C4-2B (cell line): ENCODE measurements at regions not wholly inside any gene's neighbourhood (a gene's known extent, or its start where the extent isn't known, plus 50 kb on each side); places are given as distances from the start of the nearest gene placed in this dataset.
"Not testable (repeated sequence)": the region's sequence is repeated elsewhere in the genome, so short reads cannot be mapped to it uniquely, and the experiment has no call there.

Experiments
- H3K27ac ChIP-seq: fragments of 450-650 bp; 2 replicates; pipeline ENCODE4 v1.5.1; 2017
- ZFX ChIP-seq: fragments of 450-650 bp; IDR thresholded peaks from 2 replicates; pipeline ENCODE4 v1.6.1; 2017
- TF ChIP-seq, protein P1 (sequence below): fragments of 450-650 bp; conservative IDR thresholded peaks from 2 replicates; pipeline ENCODE4 v1.5.1; 2017; ENCODE audit warnings: mild to moderate bottlenecking

- no peak for TF ChIP-seq ZFX
- TF ChIP-seq, protein P1, sequence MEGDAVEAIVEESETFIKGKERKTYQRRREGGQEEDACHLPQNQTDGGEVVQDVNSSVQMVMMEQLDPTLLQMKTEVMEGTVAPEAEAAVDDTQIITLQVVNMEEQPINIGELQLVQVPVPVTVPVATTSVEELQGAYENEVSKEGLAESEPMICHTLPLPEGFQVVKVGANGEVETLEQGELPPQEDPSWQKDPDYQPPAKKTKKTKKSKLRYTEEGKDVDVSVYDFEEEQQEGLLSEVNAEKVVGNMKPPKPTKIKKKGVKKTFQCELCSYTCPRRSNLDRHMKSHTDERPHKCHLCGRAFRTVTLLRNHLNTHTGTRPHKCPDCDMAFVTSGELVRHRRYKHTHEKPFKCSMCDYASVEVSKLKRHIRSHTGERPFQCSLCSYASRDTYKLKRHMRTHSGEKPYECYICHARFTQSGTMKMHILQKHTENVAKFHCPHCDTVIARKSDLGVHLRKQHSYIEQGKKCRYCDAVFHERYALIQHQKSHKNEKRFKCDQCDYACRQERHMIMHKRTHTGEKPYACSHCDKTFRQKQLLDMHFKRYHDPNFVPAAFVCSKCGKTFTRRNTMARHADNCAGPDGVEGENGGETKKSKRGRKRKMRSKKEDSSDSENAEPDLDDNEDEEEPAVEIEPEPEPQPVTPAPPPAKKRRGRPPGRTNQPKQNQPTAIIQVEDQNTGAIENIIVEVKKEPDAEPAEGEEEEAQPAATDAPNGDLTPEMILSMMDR = no peak
Observed at GRCh38 chr12:16807731-16808130, 201.8 kb upstream of the LMO3 start.

DNA sequence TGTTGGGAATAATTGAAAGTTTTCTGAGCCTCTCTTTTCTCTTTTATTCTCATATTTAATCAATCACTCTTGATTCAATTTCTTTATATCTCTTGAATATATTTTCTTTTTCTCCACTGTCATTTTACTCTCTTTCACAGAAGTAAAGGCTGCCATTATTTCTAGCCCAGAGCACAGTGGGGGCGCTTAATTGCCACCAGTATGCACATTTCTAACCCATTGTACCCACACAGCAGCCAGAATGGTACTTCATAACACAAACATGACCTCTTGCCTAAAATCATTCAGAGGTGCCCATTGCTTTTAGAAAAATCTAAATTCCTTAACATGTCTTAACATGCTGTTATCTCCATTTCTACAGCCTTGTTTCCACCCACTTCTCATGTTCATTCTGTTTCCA is 190.2 kb upstream of the LMO3 start:
- TF ChIP-seq ZFX = no peak
- no peak overlapping the region for H3K27ac ChIP-seq

More at GRCh38 chr12:16807731-16808130, 201.8 kb upstream of the LMO3 start:
- H3K27ac ChIP-seq = no peak overlapping the region

- no peak for TF ChIP-seq ZFX
- TF ChIP-seq, protein P1 = no peak
Observed at GRCh38 chr12:16789204-16789790, 183.3 kb upstream of the LMO3 start.

DNA sequence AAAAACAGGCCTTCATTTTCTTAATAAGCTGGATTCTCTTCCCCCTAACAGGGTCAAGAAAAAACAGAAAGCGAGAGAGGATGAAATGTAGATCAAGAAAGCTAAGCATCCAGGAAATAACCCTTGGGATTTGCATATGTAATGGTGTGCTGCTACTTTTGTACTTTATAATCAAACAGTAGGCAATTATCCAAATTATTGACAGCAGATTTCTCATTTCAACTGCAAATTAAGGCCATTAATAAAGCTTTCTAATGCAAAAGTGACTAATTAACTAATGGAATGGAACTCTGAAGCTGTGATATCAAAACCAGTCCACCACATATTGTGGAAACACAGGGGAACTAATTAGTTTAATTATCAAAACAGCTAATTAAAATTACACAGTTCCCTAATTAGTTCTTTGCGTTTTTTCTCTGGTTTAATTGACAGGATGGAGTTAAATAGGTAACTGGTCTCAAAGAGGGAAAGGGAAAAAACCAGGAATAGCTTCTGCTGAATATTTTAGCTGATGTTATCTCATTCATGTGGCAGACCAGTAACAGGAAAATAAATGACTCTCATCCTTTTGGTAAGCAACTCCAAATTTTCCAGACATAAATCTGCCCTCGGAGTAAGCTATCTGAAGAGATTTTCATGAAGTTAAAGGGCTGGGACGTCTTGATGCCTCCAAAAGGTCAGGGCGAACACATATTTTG is 182.7 kb upstream of the LMO3 start:
- no peak overlapping the region for H3K27ac ChIP-seq
- no peak for TF ChIP-seq ZFX

More at GRCh38 chr12:16789204-16789790, 183.3 kb upstream of the LMO3 start:
- no peak overlapping the region for H3K27ac ChIP-seq

DNA sequence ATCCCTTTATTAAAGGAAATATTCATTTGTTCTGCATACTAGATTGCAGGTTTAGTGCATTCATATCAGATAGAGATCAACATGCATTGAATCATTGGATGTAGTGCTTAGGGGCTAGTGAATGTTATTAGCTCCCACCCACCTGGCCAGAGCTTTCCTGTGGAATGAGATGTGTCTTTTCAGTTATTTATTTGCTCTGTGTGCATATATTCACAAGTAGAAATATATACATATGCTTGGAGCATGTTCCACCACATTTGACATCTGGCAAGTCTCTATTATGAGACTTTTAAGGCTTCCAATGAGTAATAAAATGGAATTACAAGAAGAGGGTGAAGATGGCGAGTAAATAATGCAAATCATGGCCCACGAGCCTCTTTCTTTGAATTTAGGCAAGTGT is 180.0 kb upstream of the LMO3 start:
- H3K27ac ChIP-seq = no peak overlapping the region
- TF ChIP-seq ZFX = no peak
- TF ChIP-seq, protein P1 = no peak

- no peak for TF ChIP-seq ZFX
- TF ChIP-seq, protein P1 = no peak
Observed at GRCh38 chr12:16785524-16785923, 179.6 kb upstream of the LMO3 start.

GRCh38 chr12:16769129-16769528 is 163.2 kb upstream of the LMO3 start:
- H3K27ac ChIP-seq = not testable (repeated sequence)

More at GRCh38 chr12:16785524-16785923, 179.6 kb upstream of the LMO3 start:
- no peak overlapping the region for H3K27ac ChIP-seq

DNA sequence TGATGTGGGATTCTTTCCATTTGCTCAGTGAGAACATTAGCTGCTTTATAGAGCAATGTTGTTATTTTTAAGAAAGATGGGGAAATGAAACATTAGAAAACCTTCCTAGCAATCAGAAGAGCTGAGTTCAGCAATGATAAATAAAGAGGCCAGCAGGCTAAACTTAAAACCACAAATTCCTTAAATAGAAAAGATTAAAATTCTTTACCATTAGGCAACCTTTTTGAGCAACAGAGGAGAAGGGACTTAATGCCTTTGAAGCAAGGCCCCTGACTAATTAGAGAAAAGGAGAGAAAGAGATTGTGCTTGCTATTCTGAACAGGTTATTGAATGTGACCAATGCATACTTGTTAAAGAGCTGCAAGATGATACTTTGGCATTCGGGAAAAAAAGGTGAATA is 160.8 kb upstream of the LMO3 start:
- H3K27ac ChIP-seq = no peak overlapping the region
- TF ChIP-seq, protein P1 = no peak

DNA sequence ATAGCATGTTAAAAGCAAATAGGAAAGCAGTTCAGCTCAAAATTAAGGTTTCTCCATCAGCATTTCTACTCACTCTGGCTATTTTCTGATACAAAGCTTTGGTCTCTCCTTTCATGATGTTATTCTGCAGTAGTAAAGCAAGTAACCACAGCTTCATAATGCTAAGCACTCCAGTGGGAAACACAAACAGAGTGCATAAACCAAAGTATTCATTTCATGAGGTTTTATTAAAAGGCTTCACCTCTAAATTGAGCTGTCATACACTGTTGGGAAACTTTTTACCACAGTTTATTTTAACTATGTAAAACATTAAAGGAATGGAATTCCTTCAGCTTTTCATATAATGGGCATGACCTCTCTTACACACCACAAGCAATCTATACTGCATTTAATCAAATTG is 157.9 kb upstream of the LMO3 start:
- no peak overlapping the region for H3K27ac ChIP-seq
- TF ChIP-seq, protein P1 = no peak
- no peak for TF ChIP-seq ZFX
